Loucy (cell line): ENCODE measurements at regions not wholly inside any gene's neighbourhood (a gene's known extent, or its start where the extent isn't known, plus 50 kb on each side); places are given as distances from the start of the nearest gene placed in this dataset.

Source experiments
- H2AFZ ChIP-seq: fragments of 200-600 bp; sonication (generic); 2 replicates; pipeline ENCODE4 v1.6.0; 2016; ENCODE audit warnings: antibody characterized with exemption, mild to moderate bottlenecking, low read length, moderate library complexity
- H3F3A ChIP-seq: fragments of 200-600 bp; 2 replicates; pipeline ENCODE4 v1.6.0; 2016; ENCODE audit warnings: antibody characterized with exemption, low read depth, mild to moderate bottlenecking
- H3K27me3 ChIP-seq: fragments of 200-600 bp; sonication (generic); 2 replicates; pipeline ENCODE4 v1.6.1; 2014; ENCODE audit warnings: low read length, mild to moderate bottlenecking; ENCODE audit not compliant: insufficient read depth, poor library complexity, severe bottlenecking
- H3K36me3 ChIP-seq: fragments of 200-600 bp; sonication (generic); 2 replicates; pipeline ENCODE4 v1.6.1; 2016; ENCODE audit warnings: low read length; ENCODE audit not compliant: insufficient read depth
- H3K4me1 ChIP-seq: fragments of 200-600 bp; sonication (generic); 2 replicates; pipeline ENCODE4 v1.5.1; 2014; ENCODE audit warnings: low read length, mild to moderate bottlenecking; ENCODE audit not compliant: insufficient read depth, poor library complexity, severe bottlenecking
- H3K4me2 ChIP-seq: fragments of 200-600 bp; sonication (generic); 2 replicates; pipeline ENCODE4 v1.6.0; 2014; ENCODE audit warnings: antibody characterized with exemption, low read length, low read depth, mild to moderate bottlenecking; ENCODE audit not compliant: poor library complexity, severe bottlenecking
- H3K4me3 ChIP-seq: fragments of 200-600 bp; sonication (generic); 2 replicates; pipeline ENCODE4 v1.5.1; 2014; ENCODE audit warnings: low read length, mild to moderate bottlenecking, mixed read lengths; ENCODE audit not compliant: poor library complexity, severe bottlenecking
- H3K79me2 ChIP-seq: fragments of 200-600 bp; sonication (generic); 2 replicates; pipeline ENCODE4 v1.6.1; 2014; ENCODE audit warnings: low read length; ENCODE audit not compliant: insufficient read depth
- H3K9ac ChIP-seq: fragments of 200-600 bp; sonication (generic); 2 replicates; pipeline ENCODE4 v1.6.0; 2014; ENCODE audit warnings: mild to moderate bottlenecking, low read depth, low read length, moderate library complexity; ENCODE audit not compliant: poor library complexity, severe bottlenecking
- H3K9me2 ChIP-seq: fragments of 200-600 bp; sonication (generic); replicated peaks from 2 replicates; pipeline ENCODE4 v1.6.1; 2016; ENCODE audit warnings: low read depth, low read length, mixed read lengths
- H3K9me3 ChIP-seq: fragments of 200-600 bp; sonication (generic); 2 replicates; pipeline ENCODE4 v1.6.1; 2014; ENCODE audit warnings: mild to moderate bottlenecking, antibody characterized with exemption, low read length, low read depth; ENCODE audit not compliant: insufficient read depth
- H4K20me1 ChIP-seq: fragments of 200-600 bp; sonication (generic); 2 replicates; pipeline ENCODE4 v1.6.0; 2014; ENCODE audit warnings: antibody characterized with exemption, low read length, mild to moderate bottlenecking; ENCODE audit not compliant: insufficient read depth, poor library complexity, severe bottlenecking
- CTCF ChIP-seq: fragments of 200-600 bp; sonication (generic); conservative IDR thresholded peaks from 2 replicates; pipeline ENCODE4 v1.5.1; 2014; ENCODE audit warnings: mild to moderate bottlenecking, antibody characterized with exemption, low read length
- EZH2phosphoT487 ChIP-seq: fragments of 200-600 bp; IDR thresholded peaks from 2 replicates; pipeline ENCODE4 v1.6.1; 2018; ENCODE audit warnings: antibody characterized with exemption, mild to moderate bottlenecking, moderate library complexity, borderline replicate concordance

DNA sequence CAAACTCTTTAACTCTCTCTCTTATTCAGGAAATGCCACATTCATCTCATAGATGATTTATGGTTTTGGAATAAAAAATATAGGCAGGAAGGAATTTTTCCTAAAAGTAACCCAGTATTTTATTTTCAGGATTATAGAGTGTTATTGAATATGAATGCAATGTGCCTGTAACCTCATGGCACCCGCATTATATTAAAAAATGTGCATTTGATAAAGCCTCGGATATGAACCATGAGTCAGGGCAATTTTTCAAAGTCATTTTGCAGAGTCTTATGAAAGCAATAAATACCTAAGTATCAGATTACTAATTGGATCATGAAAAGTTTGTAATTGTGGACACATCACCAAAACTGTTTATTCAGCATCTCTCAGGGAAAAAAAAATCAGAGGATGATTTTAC is 573.8 kb downstream of the TSN start:
- no peaks in the 10 kb centered on the region for H3K36me3 ChIP-seq
- no peak overlapping the region for H3K4me2 ChIP-seq
- no peaks in the 10 kb centered on the region for H3K27me3 ChIP-seq
- no peak overlapping the region for H2AFZ ChIP-seq
- no peaks in the 10 kb centered on the region for H3F3A ChIP-seq
- H3K4me3 ChIP-seq = no peak overlapping the region
- H3K4me1 ChIP-seq = no peaks in the 10 kb centered on the region
- no peaks in the 10 kb centered on the region for H4K20me1 ChIP-seq
- no peak overlapping the region for H3K9ac ChIP-seq
- TF ChIP-seq EZH2phosphoT487 (no peak), CTCF (no peak)
- H3K9me3 ChIP-seq = no peaks in the 10 kb centered on the region
- H3K9me2 ChIP-seq = no peaks in the 10 kb centered on the region; the same call in 1 of the 2 replicates
- H3K79me2 ChIP-seq = no peaks in the 10 kb centered on the region

GRCh38 chr2:122333932-122334331 is 578.5 kb downstream of the TSN start:
- Histone ChIP-seq H3K4me2 (no peak overlapping the region), H3K9ac (no peak overlapping the region), H3K27me3 (no peaks in the 10 kb centered on the region), H3K9me3 (no peaks in the 10 kb centered on the region), H2AFZ (no peak overlapping the region), H3K4me1 (no peaks in the 10 kb centered on the region), H4K20me1 (no peaks in the 10 kb centered on the region), H3F3A (no peaks in the 10 kb centered on the region), H3K79me2 (no peaks in the 10 kb centered on the region), H3K36me3 (no peaks in the 10 kb centered on the region), H3K4me3 (no peak overlapping the region), H3K9me2 (no peaks in the 10 kb centered on the region)
- TF ChIP-seq EZH2phosphoT487 (no peak), CTCF (no peak)

- H3K9me3 ChIP-seq = no peaks in the 10 kb centered on the region
- H3K4me3 ChIP-seq = no peak overlapping the region
- H3K4me1 ChIP-seq = no peaks in the 10 kb centered on the region
- no peaks in the 10 kb centered on the region for H3F3A ChIP-seq
- no peaks in the 10 kb centered on the region for H3K79me2 ChIP-seq
- H2AFZ ChIP-seq = no peak overlapping the region
- TF ChIP-seq CTCF (no peak; the same call in 1 of the 2 replicates), EZH2phosphoT487 (no peak)
- no peak overlapping the region for H3K4me2 ChIP-seq
- no peaks in the 10 kb centered on the region for H4K20me1 ChIP-seq
- H3K9ac ChIP-seq = no peak overlapping the region
- no peaks in the 10 kb centered on the region for H3K9me2 ChIP-seq
- no peaks in the 10 kb centered on the region for H3K36me3 ChIP-seq
- no peaks in the 10 kb centered on the region for H3K27me3 ChIP-seq
These were observed 582.5 kb downstream of the TSN start for GRCh38 chr2:122338000-122338399.
